HCT116 (cell line): ENCODE measurements at regions not wholly inside any gene's neighbourhood (a gene's known extent, or its start where the extent isn't known, plus 50 kb on each side); places are given as distances from the start of the nearest gene placed in this dataset.

ENCODE experiments used
- ATAC-seq: fragments of 200-7000 bp; cut with Tn5 transposase; 2 replicates; pipeline ENCODE4 v1.9.1; 2020; ENCODE audit warnings: mild to moderate bottlenecking, moderate library complexity
- BruUV-seq: library from RNA; stranded (reverse); fragments of 400-500 nt; replicated peaks from 2 replicates; lab custom pipeline; 2021; lab: Mats Ljungman, UMichigan
- CTCF ChIA-PET: fragments of 300-600 bp; sonication (Branson Sonifier 250); formaldehyde crosslinking; loops from one replicate; lab custom pipeline; 2021; ENCODE audit warnings: antibody characterized with exemption; lab: Charles Lee
- POLR2A ChIA-PET: fragments of 300-600, 350-600 bp; sonication (Branson Sonifier 250); formaldehyde crosslinking; loops from one replicate; lab custom pipeline; 2021; ENCODE audit warnings: antibody characterized with exemption; lab: Charles Lee
- RAD21 ChIA-PET, 2 experiments: fragments of 300-600 bp; sonication (Branson Sonifier 250); formaldehyde crosslinking; loops; one replicate each; lab custom pipeline; 2023; ENCODE audit warnings: low total read pairs in 2 of 2; ENCODE audit not compliant: uncharacterized antibody in 2 of 2, unreplicated experiment in 2 of 2, low non-redundant PET in 1 of 2; lab: Charles Lee
- DNase-seq: peaks from one replicate; pipeline ENCODE4 v3.0.0-alpha.2; 2010; ENCODE audit warnings: low read depth, low spot score
- H2AFZ ChIP-seq: fragments of 200-600 bp; shearing (Covaris generic), sonication (generic); 2 replicates; pipeline ENCODE4 v1.6.1; 2017; ENCODE audit warnings: low read depth, mixed run types, mixed read lengths, antibody characterized with exemption, low read length; ENCODE audit not compliant: poor library complexity, severe bottlenecking
- H3K27ac ChIP-seq: 2 replicates; pipeline ENCODE4 v1.5.1; 2012; ENCODE audit warnings: low read depth, low read length
- H3K27me3 ChIP-seq: fragments of 200-600 bp; sonication (generic); 2 replicates; pipeline ENCODE4 v1.6.1; 2016; ENCODE audit warnings: mixed run types, low read length, mixed read lengths; ENCODE audit not compliant: insufficient read depth
- H3K36me3 ChIP-seq, 2 experiments: fragments of 200-500 bp in 1 of 2; fragments of 200-600 bp in 1 of 2; sonication (Bioruptor generic) in 1 of 2; sonication (generic) in 1 of 2; 2 replicates each; pipeline versions ENCODE4 v1.5.1 to v1.6.1; 2014 to 2016; ENCODE audit warnings: low read length in 2 of 2, inconsistent platforms in 1 of 2, mixed read lengths in 1 of 2, mixed run types in 1 of 2; ENCODE audit not compliant: insufficient read depth in 2 of 2, control insufficient read depth in 1 of 2
- H3K4me1 ChIP-seq, 2 experiments: fragments of 200-600 bp in 1 of 2; sonication (generic) in 1 of 2; 2 replicates each; pipeline versions ENCODE4 v1.5.1 to v1.6.1; 2012 to 2017; ENCODE audit warnings: low read length in 2 of 2, inconsistent platforms in 1 of 2, mild to moderate bottlenecking in 1 of 2, mixed read lengths in 1 of 2, mixed run types in 1 of 2, moderate library complexity in 1 of 2; ENCODE audit not compliant: insufficient read depth in 2 of 2, control insufficient read depth in 1 of 2
- H3K4me2 ChIP-seq: fragments of 200-600 bp; sonication (generic); 2 replicates; pipeline ENCODE4 v1.6.1; 2017; ENCODE audit warnings: mixed run types, low read length, mixed read lengths
- H3K4me3 ChIP-seq, 2 experiments: fragments of 200-600 bp in 1 of 2; sonication (generic) in 1 of 2; replicated peaks in 1 of 2; 2 replicates each; pipeline ENCODE4 v1.5.1; 2011 to 2016; ENCODE audit warnings: low read length in 2 of 2, control low read depth in 1 of 2, low read depth in 1 of 2, mild to moderate bottlenecking in 1 of 2, mixed read lengths in 1 of 2, mixed run types in 1 of 2
- H3K79me2 ChIP-seq: fragments of 200-600 bp; sonication (generic); 2 replicates; pipeline ENCODE4 v1.6.1; 2017; ENCODE audit warnings: mild to moderate bottlenecking, mixed run types, low read length, moderate library complexity, mixed read lengths; ENCODE audit not compliant: insufficient read depth
- H3K9ac ChIP-seq: fragments of 200-600 bp; sonication (generic); 2 replicates; pipeline ENCODE4 v1.6.1; 2016; ENCODE audit warnings: low read length, mixed read lengths
- H3K9me2 ChIP-seq: fragments of 200-600 bp; sonication (generic), shearing (Covaris generic); 2 replicates; pipeline ENCODE4 v1.6.1; 2017; ENCODE audit warnings: mixed run types, mild to moderate bottlenecking, moderate library complexity; ENCODE audit not compliant: insufficient read depth
- H3K9me3 ChIP-seq, 2 experiments: fragments of 200-500 bp in 1 of 2; fragments of 200-600 bp in 1 of 2; sonication (Bioruptor generic) in 1 of 2; sonication (generic) in 1 of 2; 2 replicates each; pipeline ENCODE4 v1.6.1; 2014 to 2017; ENCODE audit warnings: low read length in 2 of 2, mixed read lengths in 2 of 2, inconsistent platforms in 1 of 2, low read depth in 1 of 2, mild to moderate bottlenecking in 1 of 2, mixed run types in 1 of 2, moderate library complexity in 1 of 2; ENCODE audit not compliant: control insufficient read depth in 1 of 2, insufficient read depth in 1 of 2
- H4K20me1 ChIP-seq: fragments of 200-600 bp; sonication (generic), shearing (Covaris generic); 2 replicates; pipeline ENCODE4 v1.6.1; 2017; ENCODE audit warnings: mixed run types, mild to moderate bottlenecking, moderate library complexity; ENCODE audit not compliant: insufficient read depth
- CEBPB ChIP-seq: IDR thresholded peaks from 2 replicates; pipeline ENCODE4 v1.6.1; 2012; ENCODE audit warnings: low read depth
- ELF1 ChIP-seq: IDR thresholded peaks from 2 replicates; pipeline ENCODE4 v1.6.1; 2012; ENCODE audit warnings: low read depth, borderline replicate concordance
- EZH2phosphoT487 ChIP-seq: fragments of 200-600 bp; IDR thresholded peaks from 2 replicates; pipeline ENCODE4 v1.6.1; 2018; ENCODE audit warnings: antibody characterized with exemption, borderline replicate concordance
- FOSL1 ChIP-seq: IDR thresholded peaks from 2 replicates; pipeline ENCODE4 v1.6.1; 2012; ENCODE audit warnings: low read depth
- JUND ChIP-seq: IDR thresholded peaks from 2 replicates; pipeline ENCODE4 v1.6.1; 2012
- POLR2AphosphoS5 ChIP-seq: IDR thresholded peaks from 2 replicates; pipeline ENCODE4 v1.6.1; 2011; ENCODE audit warnings: mild to moderate bottlenecking, low read depth, low read length, moderate library complexity
- RAD21 ChIP-seq: IDR thresholded peaks from 2 replicates; pipeline ENCODE4 v1.6.1; 2012; ENCODE audit warnings: low read depth, mild to moderate bottlenecking
- SRF ChIP-seq: IDR thresholded peaks from 2 replicates; pipeline ENCODE4 v1.6.1; 2012; ENCODE audit warnings: low read depth
- ZNF274 ChIP-seq: fragments of 200-500 bp; sonication (Bioruptor generic); IDR thresholded peaks from 2 replicates; pipeline ENCODE4 v1.6.1; 2014; ENCODE audit warnings: mild to moderate bottlenecking, low read depth, low read length, inconsistent platforms
- intact Hi-C: fragments of 100-400 bp; cut with micrococcal nuclease; formaldehyde crosslinking; loops from 2 replicates; pipeline ENCODE4 v1.10.0; 2022
- TF ChIP-seq, protein P1 (sequence below): IDR thresholded peaks from 2 replicates; pipeline ENCODE4 v1.6.1; 2011; ENCODE audit warnings: mild to moderate bottlenecking, low read length, moderate library complexity; ENCODE audit not compliant: insufficient replicate concordance; ENCODE audit errors: extremely low read depth
- TF ChIP-seq, protein P2 (sequence below): IDR thresholded peaks from 2 replicates; pipeline ENCODE4 v1.6.1; 2012

DNA sequence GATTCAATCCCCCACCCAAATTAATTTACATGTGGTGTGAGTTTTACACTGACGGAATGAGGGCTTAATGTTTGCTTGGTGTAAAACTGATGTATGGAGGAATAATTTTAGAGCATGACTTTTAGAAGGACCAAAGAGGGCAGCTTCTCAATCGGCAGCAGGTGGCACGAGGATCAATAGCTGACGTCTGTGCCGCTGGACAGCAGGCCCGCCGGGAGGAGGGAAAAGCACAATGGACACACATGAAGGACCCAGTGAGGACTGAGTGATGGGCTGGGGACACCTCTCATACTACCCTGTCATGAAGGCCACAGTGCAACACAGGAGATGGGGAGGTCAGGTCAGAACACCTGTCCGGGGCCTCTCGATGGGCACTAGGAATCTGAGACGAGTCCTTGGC lies 61.4 kb upstream of the NSMCE3 start (continued):
- TF ChIP-seq, protein P1, sequence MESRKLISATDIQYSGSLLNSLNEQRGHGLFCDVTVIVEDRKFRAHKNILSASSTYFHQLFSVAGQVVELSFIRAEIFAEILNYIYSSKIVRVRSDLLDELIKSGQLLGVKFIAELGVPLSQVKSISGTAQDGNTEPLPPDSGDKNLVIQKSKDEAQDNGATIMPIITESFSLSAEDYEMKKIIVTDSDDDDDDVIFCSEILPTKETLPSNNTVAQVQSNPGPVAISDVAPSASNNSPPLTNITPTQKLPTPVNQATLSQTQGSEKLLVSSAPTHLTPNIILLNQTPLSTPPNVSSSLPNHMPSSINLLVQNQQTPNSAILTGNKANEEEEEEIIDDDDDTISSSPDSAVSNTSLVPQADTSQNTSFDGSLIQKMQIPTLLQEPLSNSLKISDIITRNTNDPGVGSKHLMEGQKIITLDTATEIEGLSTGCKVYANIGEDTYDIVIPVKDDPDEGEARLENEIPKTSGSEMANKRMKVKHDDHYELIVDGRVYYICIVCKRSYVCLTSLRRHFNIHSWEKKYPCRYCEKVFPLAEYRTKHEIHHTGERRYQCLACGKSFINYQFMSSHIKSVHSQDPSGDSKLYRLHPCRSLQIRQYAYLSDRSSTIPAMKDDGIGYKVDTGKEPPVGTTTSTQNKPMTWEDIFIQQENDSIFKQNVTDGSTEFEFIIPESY, result no peak
- TF ChIP-seq, all 23 proteins: peak for 0

DNA sequence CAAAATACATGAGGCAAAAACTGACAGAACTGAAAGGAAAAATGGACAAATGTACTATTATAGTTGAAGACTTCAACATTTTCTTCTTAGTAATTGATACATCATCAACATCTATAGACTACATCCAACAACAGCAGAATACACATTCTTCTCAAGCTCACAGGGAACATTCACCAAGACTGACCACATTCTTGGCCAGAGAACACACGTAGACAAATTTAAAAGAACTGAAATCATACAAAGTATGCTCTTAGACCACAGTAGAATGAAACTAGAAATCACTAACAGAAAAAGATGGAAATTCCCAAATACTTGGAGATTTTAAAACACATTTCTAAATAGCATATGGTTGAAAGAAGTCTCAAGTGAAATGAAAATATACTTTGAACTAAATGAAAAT lies 55.1 kb upstream of the NSMCE3 start:
- ATAC-seq (no peak), DNase-seq (no peak)
- Histone ChIP-seq H3K27me3 (peaks cover 2% of the 10 kb centered on the region; the same call in 1 of the 2 replicates), H3K79me2 (no peaks in the 10 kb centered on the region), H3K27ac (no peak overlapping the region), H4K20me1 (no peaks in the 10 kb centered on the region), H3K9me2 (no peaks in the 10 kb centered on the region), H3K9me3 (no peaks in the 10 kb centered on the region), H3K4me2 (no peak overlapping the region), H3K4me3 (no peak overlapping the region), H3K36me3 (no peaks in the 10 kb centered on the region), H3K4me1 (no peaks in the 10 kb centered on the region), H3K9ac (no peak overlapping the region), H2AFZ (no peak overlapping the region)
- CTCF ChIA-PET, result no interaction called here
- RAD21 ChIA-PET, result no interaction called here
- BruUV-seq, result no TSS peak
- no peak for TF ChIP-seq CEBPB
- no peak for TF ChIP-seq RAD21
- TF ChIP-seq ZNF274, result no peak
- TF ChIP-seq POLR2AphosphoS5, result no peak
- TF ChIP-seq SRF, result no peak
- TF ChIP-seq EZH2phosphoT487, result no peak
- TF ChIP-seq, protein P2, sequence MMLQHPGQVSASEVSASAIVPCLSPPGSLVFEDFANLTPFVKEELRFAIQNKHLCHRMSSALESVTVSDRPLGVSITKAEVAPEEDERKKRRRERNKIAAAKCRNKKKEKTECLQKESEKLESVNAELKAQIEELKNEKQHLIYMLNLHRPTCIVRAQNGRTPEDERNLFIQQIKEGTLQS, result no peak
- no peak for TF ChIP-seq FOSL1
- no peak for TF ChIP-seq ELF1
- TF ChIP-seq JUND, result no peak
- intact Hi-C loops, result loop anchor here (10.0 kb wide), 1 partner anchor 60 kb away; no protein-coding TSS in a partner anchor
- POLR2A ChIA-PET, result no interaction called here
